Neutrophil (primary cell): ENCODE measurements at regions not wholly inside any gene's neighbourhood (a gene's known extent, or its start where the extent isn't known, plus 50 kb on each side); places are given as distances from the start of the nearest gene placed in this dataset.

ENCODE experiments used
- H3K27ac ChIP-seq: fragments of 200-600 bp; sonication (generic); 2 replicates; pipeline ENCODE4 v1.5.1; 2016; ENCODE audit warnings: mild to moderate bottlenecking, moderate library complexity
- H3K27me3 ChIP-seq: fragments of 200-600 bp; sonication (generic); 2 replicates; pipeline ENCODE4 v1.6.0; 2016; ENCODE audit warnings: mild to moderate bottlenecking
- H3K36me3 ChIP-seq: fragments of 200-600 bp; sonication (generic); 2 replicates; pipeline ENCODE4 v1.5.1; 2017
- H3K4me1 ChIP-seq, 2 experiments: fragments of 200-600 bp in 1 of 2; sonication (generic) in 1 of 2; 1 replicate in 1 of 2; 2 replicates in 1 of 2; pipeline versions ENCODE4 v1.5.1 to v1.6.1; 2013 to 2016; ENCODE audit warnings: low read depth in 1 of 2, low read length in 1 of 2, mild to moderate bottlenecking in 1 of 2, moderate library complexity in 1 of 2; ENCODE audit not compliant: control insufficient read depth in 1 of 2, insufficient read depth in 1 of 2
- H3K4me3 ChIP-seq, 2 experiments: fragments of 200-600 bp in 1 of 2; sonication (generic) in 1 of 2; 1 replicate in 1 of 2; 2 replicates in 1 of 2; pipeline ENCODE4 v1.5.1; 2013 to 2016; ENCODE audit warnings: low read depth in 1 of 2, low read length in 1 of 2, mild to moderate bottlenecking in 1 of 2, moderate library complexity in 1 of 2
- H3K9me3 ChIP-seq: fragments of 200-600 bp; sonication (generic); 2 replicates; pipeline ENCODE4 v1.5.1; 2016
- CTCF ChIP-seq: fragments of 200-600 bp; sonication (generic); IDR thresholded peaks from 2 replicates; pipeline ENCODE4 v1.5.1; 2016; ENCODE audit warnings: antibody characterized with exemption

GRCh38 chr13:57837801-57838200 is 206.3 kb downstream of the PCDH17 start:
- no peaks in the 10 kb centered on the region for H3K4me1 ChIP-seq
- H3K27ac ChIP-seq: no peak overlapping the region
- no peak for TF ChIP-seq CTCF
- H3K36me3 ChIP-seq: no peaks in the 10 kb centered on the region
- H3K27me3 ChIP-seq: no peaks in the 10 kb centered on the region
- no peaks in the 10 kb centered on the region for H3K9me3 ChIP-seq
- no peak overlapping the region for H3K4me3 ChIP-seq

GRCh38 chr13:57843521-57843920 is 212.0 kb downstream of the PCDH17 start:
- Histone ChIP-seq H3K36me3 (no peaks in the 10 kb centered on the region), H3K27ac (no peak overlapping the region), H3K27me3 (no peaks in the 10 kb centered on the region), H3K4me1 (no peaks in the 10 kb centered on the region), H3K4me3 (no peak overlapping the region), H3K9me3 (no peaks in the 10 kb centered on the region)
- TF ChIP-seq CTCF: no peak

GRCh38 chr13:57846600-57847173 is 215.1 kb downstream of the PCDH17 start:
- no peak for TF ChIP-seq CTCF

GRCh38 chr13:57857945-57858344 is 226.4 kb downstream of the PCDH17 start:
- no peak for TF ChIP-seq CTCF
- Histone ChIP-seq H3K27ac (no peak overlapping the region), H3K27me3 (no peaks in the 10 kb centered on the region), H3K4me3 (no peak overlapping the region), H3K9me3 (no peaks in the 10 kb centered on the region), H3K4me1 (no peaks in the 10 kb centered on the region), H3K36me3 (no peaks in the 10 kb centered on the region)

More at GRCh38 chr13:57846600-57847173, 215.1 kb downstream of the PCDH17 start:
- H3K4me3 ChIP-seq: no peak overlapping the region
- H3K27ac ChIP-seq: no peak overlapping the region
- no peaks in the 10 kb centered on the region for H3K36me3 ChIP-seq
- H3K9me3 ChIP-seq: no peaks in the 10 kb centered on the region
- H3K4me1 ChIP-seq: no peaks in the 10 kb centered on the region
- H3K27me3 ChIP-seq: no peaks in the 10 kb centered on the region

- no peaks in the 10 kb centered on the region for H3K4me1 ChIP-seq
- no peak overlapping the region for H3K4me3 ChIP-seq
- no peaks in the 10 kb centered on the region for H3K36me3 ChIP-seq
- no peaks in the 10 kb centered on the region for H3K27me3 ChIP-seq
- no peak for TF ChIP-seq CTCF
- H3K9me3 ChIP-seq: no peaks in the 10 kb centered on the region
- no peak overlapping the region for H3K27ac ChIP-seq
Measured at GRCh38 chr13:57858376-57858775, 226.8 kb downstream of the PCDH17 start.

GRCh38 chr13:57862879-57863278 is 231.3 kb downstream of the PCDH17 start:
- Histone ChIP-seq H3K27ac (no peak overlapping the region), H3K27me3 (no peaks in the 10 kb centered on the region), H3K9me3 (no peaks in the 10 kb centered on the region), H3K4me1 (no peaks in the 10 kb centered on the region), H3K36me3 (no peaks in the 10 kb centered on the region), H3K4me3 (no peak overlapping the region)
- TF ChIP-seq CTCF: no peak
